Activated naive CD4-positive, alpha-beta T cell treated with Interleukin-2 at 50 U/mL for 16 hours (primary cell): ENCODE measurements at regions not wholly inside any gene's neighbourhood (a gene's known extent, or its start where the extent isn't known, plus 50 kb on each side); places are given as distances from the start of the nearest gene placed in this dataset.

Experiments
- DNase-seq: peaks from one replicate; pipeline ENCODE4 v3.0.0-alpha.2; 2020

DNA sequence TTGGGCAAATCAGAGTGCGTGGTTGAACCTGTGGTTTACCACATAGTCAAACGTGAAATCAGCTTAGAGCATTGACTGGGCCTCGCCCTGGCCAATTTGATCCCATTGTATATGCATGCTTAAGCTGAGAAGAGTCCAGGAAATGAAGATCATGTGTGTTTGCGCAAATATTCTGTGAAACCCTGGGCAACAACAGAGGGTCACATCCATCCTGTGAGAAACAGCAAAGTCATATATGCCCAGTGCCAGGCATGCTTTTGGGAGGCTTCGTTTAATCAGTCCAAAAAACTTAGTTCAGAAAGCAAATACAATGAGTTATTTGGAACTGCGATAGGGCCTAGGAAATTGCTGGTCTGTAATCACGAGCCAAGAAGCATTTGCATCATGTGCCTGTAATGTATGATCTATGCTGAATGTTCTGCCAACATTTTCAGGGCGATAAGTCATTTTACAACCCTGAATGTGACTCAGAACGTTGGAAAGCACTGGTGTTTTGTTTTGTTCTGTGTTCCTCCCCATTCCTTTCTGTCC lies 412.1 kb upstream of the CELF2 start:
- no peak for DNase-seq

DNA sequence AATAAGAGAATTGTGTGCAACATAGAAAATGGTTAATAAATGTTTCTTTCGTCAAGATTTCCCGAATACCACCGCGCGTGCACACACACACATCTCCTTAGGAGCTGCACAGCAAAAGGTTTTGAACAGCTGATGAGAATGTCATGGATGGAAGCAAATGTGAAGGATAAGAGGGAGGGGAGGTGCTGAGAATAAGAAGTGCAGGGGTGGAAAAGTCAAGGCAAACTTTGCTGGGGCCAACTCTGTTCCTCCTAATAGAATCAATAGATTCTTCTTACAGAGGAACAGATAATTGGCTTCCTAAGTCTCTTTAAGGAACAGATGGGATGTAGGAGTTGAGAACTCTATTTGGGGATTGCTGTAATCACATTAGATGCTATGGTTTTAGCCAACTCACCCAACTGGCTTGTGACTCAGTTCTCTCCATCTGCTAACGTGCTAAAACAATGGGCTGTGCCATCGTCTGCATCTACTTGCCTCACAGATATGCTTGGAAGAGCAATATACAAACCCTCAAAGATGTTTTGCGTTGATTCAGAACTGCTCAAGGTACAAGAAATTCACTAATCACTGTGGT lies 408.2 kb upstream of the CELF2 start:
- no peak for DNase-seq

DNA sequence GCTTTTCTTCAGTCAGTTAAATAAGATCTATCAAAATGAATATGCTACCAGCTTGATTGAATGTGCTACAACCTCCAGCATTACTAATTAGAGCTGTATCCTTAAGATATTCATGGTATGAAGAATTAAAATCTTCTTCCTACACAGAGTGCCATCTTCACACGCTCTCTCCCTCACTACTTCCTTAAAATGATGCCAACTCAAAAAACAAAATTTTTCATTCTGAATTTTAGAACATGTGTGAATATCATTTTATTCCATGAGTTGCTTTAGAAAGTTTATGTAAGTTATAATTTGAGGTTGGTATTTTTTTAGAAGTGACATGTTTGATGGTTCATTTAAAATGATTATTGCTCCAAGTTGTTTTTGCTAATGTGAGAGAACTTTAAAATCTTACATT lies 407.5 kb upstream of the CELF2 start:
- DNase-seq = no peak

DNA sequence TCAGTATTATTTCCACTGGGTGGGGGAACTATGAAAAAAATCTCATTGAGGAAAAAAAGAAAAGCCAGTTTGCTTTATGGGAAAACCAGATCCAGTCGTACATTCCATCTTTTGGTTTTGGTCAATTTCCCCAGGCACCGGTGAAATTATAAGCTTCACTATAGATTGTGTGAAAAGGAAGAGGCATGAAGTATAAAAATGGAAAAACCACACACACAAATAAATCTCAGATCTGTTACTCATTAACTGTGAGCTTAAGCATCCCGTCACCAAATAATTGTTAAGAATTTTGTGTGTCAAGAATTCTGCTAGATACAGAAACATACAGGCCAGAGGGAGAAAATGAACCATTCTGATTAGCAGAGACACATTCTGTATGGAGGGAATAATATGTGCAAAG lies 405.5 kb upstream of the CELF2 start:
- DNase-seq = no peak

DNA sequence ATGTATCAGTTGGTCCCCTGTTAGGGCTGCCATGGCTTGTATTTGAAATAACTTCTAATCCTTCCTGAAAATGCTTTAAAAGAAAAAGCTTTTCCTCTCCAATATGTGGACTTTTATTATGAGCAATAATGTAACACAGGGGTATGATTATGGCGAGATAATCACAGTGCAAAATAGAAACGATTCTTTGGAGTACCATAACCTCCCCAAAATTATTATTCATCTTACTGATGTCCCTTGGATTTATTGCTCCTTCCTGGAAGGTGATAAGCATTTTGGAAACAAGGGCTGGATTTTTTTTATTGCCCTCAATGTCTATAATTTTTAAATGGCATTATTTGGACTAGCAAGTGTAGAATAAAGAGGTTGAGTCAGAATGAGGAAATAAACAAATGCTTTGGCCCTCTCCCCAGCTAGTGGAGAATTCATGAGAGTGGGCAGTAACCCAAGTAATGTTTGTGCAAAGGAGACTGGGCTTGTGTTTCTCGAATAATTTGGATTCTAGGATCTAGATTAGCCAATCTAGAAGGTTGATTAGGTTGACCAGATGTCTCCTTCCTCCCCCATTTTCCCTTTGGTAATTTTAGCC lies 403.9 kb upstream of the CELF2 start:
- no peak for DNase-seq

DNA sequence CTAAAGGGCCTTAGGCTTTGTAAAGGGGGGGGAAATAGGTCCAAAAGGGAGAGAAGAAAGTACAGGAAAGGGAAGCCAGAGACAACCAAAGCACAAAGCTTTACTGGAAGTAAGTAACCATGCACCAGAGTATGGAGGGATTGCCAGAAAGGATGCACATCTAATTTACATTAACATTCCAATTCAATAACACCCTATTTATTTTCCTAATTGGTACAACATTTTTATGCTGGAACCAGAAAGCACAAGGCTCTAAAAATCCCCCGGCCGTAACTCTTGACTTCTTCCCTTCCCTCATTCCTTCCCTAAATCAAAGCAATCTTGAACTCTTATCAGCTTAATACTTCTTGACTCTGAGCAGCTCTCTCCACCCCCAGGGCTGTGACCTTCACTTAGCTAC lies 400.0 kb upstream of the CELF2 start:
- no peak for DNase-seq

DNA sequence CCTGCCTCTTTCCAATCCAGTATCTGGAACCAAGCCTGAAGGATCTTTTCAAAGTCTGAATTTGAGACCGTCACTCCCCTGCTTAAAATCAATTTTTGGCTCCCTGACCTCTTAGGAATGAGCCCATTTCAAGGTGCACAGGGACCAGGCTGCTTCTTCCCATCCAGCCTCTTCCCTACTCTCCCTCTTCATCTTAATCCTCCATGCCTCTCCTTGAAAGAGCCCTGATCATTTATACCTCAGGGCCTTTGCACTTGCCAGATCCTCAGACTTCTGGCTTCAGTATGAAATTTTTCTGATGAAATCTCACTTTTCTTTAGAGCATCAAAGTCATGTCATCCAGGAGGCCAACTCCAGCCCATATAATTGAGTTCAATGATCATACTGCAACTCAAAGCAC lies 399.5 kb upstream of the CELF2 start:
- no peak for DNase-seq

DNA sequence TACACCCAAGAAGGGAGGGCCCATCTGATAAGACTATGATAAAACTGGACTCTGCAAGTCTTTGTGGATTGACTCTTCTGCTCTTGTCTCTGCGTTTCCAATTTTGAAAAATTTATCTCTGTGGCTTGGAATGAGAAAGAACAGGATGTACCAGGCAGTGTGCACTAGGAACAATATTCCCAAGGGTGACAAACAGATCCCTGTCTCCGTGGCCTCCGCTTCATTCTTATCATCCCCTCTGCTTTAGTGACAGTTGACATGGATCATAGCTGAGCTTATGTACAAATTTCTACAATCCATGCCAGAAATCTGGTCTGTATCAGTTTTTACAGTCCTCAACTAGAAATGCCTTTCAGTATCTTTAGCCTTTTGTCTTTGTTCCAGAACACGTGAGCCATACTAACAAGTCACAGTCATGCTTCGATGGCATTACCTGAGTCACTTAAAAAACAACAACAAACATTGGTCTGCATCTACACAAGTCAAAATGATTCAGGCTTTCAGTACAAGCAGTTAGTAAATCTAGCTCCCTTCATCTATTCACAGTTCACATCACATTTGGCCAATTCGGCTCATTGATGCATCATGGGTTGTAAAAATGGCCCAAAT lies 393.6 kb upstream of the CELF2 start:
- DNase-seq = no peak

DNA sequence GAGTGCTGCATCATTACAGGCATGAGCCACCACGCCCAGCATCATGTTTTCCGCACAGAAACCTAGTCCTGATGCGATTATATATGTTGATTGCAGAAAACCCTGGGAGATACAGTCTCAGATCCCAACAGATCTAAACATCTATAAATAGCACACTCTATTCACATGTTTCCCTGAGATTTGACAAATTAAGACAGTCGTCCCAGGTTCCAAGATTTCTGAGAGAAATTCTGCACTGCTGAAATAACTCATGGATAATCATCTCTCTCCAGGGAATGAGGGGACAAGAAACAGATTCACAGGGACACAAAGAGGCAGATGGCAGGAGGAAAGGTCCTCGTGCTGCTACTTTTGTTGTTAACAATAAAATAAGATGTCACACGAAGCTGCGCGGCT lies 393.1 kb upstream of the CELF2 start:
- DNase-seq = no peak

DNA sequence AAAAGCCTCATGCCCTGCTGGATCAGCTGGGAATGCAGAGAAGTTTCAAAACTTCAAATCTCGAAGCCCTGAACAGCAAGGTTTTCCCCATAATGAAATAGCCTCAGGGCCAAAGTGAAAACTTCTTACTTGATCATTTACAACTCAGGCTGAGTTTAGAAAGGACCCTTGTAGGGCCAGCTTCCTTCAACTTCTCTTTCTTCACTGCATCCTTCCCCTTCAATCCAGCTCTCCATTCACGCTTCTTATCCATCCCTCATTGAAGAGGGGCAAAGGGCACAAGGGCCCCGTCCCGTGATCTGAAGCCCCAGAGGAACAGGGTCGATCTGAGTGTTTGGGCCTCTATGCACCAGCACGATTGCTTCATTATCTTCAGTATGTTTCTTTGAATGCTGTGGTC lies 392.2 kb upstream of the CELF2 start:
- DNase-seq = no peak

DNA sequence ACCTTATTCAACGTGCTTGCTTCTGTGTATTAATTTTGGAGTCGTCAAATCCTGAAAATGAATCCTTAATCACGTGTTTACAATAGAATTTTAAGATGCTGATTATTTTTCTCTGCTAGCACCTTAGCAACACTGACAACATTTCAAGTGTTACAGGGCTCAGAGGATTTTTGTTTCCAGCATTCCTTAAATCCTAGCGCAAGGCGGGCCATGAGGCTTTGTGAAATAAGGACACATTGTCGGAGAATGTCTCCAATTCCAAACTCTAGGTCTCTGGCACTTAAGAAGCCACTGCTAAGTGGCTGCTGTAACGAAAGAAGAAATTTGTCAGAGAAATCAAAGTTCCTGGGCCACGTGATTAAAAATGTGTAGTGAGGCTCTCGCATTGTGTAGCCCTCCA lies 390.9 kb upstream of the CELF2 start:
- no peak for DNase-seq

DNA sequence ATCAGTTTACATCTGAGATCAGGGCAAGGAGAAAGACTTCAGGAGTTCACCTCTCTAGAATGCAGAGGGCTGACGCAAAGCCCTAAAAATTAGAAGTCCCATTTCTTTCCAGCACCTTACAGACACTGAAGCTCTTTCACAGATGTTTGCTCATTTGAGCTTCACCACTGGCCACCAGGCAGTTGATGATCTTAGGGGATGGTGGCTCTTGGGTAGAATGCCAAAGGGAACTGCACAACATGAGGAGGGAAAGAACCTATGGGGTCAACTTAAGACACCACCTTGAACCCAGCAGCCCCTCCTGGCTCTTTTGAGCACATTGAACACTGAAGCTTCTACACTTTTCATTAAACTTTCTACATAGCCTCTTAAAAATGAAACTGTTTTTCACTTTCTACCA lies 390.3 kb upstream of the CELF2 start:
- DNase-seq = no peak

DNA sequence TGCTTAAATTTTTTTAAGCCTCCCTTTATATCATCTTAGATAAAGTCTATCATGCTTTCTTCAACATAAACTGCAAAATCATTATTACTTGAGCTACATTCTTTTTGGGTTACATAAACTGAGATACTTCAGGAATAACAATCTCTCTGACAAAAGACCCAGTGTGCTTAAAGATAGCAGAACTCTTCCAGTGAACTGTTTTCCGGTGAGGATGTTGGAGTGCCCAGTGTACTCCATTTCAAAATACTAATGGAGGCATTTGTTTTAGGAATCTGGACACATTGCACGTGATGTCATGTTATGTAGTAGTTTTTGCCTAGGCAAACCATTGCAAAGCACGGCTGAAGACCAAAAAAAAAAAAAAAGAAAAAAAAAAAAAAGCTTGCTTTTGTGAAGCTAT lies 388.2 kb upstream of the CELF2 start:
- no peak for DNase-seq

DNA sequence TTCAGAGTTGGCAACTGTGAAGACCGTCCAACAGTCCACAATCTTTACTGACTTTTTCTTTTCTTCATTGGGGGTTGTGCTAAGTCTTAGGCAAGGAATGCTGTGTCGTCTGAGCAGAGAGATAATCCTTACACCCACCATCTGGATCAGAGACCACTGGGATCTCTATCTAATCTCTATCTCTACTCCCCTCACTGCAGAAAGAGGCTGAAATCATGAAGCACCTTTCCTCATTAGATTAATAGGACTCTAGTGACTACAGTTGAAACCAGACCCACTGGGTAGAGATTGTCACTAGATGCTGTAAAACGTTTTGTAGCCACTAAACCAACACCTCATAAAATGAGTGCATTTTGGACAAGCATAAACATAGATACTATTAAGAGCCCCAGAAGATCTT lies 387.4 kb upstream of the CELF2 start:
- DNase-seq = no peak

DNA sequence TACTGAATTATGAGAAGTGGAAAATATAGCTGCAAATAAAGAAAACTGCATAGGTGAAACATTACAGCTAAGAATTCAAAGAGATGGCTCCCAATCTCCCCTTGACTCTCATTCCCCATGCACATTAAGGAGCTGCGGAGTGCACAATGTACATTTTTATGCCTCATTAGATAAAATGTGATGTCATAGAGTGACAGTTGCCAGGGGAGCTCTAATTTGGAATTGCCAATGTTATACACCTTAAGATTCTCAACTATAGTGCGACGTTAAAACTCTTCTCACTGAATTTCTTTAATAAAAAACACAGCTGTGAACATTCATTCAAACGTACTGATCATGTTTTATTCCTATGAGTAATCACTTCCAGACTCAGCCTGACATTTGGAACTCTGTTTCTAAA lies 386.9 kb upstream of the CELF2 start:
- DNase-seq = no peak

DNA sequence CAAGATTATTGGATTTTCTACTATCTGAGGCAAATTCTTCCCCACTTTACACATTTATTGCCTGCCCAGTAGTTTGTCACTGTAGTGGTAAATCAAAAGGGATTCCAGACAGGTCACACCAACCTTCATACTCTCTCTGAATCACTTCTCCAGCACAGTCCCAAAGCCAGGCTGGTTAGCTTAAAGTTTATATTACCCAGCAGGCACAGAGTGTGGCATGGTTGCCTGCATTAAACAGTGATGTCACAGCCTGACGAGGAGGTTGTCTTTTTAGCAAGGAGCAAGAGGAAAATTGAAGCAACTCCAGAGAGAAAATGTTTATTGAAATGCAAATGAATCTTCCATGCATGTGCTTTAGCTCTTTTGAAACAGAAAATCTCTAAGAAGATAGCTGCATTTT lies 375.5 kb upstream of the CELF2 start:
- no peak for DNase-seq

DNA sequence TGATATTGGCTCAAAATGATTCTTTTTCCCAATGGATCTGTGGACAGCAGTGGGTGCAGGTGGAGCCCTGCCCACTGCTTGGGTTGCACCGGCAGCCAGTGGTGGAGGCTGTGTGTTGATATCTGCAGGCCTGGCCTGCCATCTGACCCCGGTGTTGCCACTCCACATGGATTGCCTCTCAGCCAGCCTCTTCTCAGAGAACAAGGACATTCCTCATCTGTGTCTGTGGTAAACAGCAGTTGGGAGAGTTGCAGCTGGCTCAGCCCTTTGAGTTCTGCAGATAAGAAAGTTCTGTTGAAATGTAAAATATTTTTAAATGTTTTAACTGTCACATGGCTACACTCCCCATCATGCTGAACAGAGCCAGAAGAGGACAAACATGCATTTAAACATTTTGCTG lies 374.9 kb upstream of the CELF2 start:
- DNase-seq = no peak

DNA sequence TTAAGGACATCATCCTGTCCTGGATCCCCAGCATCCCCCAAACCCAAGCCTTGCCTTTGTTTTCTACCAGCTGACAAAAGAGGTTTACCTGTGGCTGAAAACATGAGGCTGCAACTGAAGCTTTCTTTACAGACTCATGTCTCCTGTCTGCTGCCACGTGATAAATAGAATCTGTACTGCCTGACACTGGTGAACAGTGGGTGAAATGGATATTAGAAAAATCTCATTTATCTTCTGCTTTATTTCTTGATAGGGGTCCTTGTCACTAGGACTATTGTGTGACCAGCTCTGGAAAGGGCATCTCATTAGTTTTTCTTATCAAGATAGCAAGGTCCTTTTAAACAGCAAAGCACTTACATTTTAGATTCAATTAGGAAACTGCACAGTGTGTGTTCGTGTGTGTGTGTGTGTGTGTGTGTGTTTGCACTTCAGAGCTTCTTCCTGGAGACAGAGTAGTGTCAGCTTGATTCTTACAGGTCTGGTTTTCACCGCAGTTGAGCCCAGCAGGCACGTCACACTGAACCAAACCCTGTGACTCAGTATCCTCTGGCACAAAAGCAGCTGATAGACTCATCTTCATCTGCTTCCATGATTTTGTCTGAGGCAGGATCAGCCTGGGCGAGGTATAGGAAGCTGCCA lies 373.5 kb upstream of the CELF2 start:
- no peak for DNase-seq

DNA sequence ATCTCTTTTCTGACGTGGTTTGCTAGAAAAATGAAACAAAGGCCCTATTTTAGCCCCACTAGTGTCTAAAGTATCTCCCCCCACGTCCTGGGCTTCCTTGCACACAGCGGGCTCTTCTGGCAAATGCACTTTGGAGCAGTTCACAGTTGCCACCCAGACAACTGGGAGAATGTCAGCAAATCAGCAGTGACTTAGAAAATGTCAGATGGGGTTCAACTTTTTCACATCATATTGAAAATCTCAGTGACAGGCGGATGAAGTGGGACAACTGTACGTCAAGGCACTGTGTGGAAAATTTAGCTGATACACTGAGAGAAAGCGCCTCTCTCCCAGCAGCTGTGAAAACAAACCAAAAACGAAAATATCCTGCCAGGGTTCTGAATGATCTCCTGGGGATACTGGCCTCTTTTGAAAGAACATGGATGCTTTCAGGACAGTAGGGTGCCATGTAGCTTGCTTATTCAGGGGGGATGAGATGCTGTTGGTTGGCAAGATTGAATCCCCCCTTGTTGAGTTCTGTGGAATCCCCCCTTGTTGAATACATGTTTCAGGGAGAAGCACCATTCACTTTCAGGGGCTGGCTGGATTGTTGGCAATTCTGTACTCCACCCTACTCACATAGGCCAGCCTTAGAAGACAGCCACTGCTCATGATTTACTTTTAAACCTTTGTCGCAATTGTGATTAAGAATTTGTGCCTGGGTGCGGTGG lies 372.8 kb upstream of the CELF2 start:
- DNase-seq = no peak

DNA sequence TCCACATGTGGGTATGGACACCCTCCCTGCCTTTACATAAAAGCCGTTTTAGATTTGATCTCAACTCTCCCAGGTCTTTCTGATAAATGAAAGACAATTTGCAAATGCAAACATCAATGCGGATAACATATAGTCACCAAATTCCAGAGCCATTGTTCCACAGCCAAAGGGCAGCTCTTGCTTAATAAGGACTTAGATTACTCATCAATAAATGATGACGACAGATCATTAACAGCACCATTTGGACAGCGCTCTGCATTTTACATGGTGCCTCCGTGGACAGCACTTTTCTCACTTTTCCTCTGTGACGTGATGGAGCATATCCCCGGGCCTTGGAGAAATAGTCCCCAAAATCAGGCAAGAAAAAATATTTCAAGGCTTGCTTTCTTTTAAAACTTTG lies 370.3 kb upstream of the CELF2 start:
- no peak for DNase-seq

DNA sequence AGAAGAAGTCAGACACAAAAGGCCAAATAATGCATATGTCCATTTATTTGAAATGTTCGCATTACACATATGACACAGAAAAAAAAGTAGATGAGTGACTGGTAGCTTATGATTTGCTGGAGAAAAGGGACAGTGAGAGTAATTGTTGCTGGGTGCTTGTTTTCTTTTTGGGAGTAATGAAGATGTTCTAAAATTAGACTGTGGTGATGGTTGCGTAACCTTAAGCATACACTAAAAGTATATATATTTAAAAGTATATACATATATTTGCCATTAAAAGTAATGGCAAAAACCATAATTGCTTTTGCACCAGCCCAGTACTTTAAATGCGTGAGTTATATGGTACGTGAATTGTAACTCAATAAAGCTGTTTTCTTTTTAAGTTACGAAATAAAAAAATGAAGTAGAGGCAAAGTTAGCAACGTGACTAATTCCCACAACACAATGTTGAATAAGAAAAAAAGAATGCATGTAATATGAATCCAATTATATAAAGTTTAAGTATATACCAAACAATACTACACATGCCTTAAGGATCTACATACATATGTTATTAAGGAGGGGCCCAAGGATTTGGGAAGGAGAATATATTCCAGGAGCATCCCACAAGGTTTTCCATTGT lies 360.4 kb upstream of the CELF2 start:
- no peak for DNase-seq

DNA sequence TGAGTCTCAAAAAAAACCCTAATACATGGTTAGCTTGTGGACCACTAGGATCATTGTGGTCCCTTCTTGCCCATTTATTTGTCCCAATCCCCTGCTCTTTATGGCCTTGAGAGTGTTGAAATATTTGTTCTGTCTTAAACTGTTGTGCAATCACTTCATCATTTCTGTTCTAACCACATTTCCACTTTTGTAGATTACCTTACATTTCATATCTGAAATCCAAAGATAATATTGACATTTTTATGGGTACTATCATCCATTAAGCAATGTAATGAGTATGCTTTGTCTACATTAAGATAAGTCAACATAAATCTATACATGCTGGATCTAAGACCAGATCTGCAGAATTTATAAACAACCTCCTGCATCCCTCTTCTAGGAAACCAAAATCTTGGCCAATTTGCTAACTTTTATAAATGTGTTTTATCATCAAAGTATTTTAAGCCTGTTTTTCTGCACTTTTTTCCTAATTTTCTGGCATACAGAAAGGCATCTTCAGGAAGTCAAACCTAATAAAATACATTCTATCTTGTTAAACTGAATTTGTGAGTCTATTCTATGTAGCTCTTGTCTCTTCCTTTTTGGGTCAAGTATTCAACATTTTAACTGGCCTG lies 359.4 kb upstream of the CELF2 start:
- DNase-seq = no peak

DNA sequence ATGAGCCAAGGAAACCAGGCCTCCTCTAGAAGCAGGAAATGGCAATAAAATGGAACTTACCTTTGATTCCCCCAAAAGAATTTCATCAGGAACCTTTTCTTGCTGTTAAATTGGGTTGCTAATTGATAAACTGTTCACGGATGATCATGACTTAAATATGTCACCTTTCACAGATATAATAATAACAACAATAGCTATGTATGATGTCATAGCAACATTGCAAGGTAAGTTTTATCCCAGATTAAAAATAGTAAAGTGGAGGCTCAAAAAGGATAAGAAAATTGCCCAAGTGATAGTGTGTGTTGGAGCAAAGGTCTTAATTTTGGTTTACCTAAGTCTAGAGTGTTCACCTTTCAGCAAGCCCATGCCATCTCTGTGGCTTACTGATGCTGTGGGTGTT lies 357.6 kb upstream of the CELF2 start:
- DNase-seq = no peak
